22Rv1 (cell line): ENCODE measurements at regions not wholly inside any gene's neighbourhood (a gene's known extent, or its start where the extent isn't known, plus 50 kb on each side); places are given as distances from the start of the nearest gene placed in this dataset.

Experiments
- H3K27ac ChIP-seq: fragments of 450-650 bp; 2 replicates; pipeline ENCODE4 v1.5.1; 2017
- ZFX ChIP-seq: fragments of 450-650 bp; IDR thresholded peaks from 2 replicates; pipeline ENCODE4 v1.6.1; 2017; ENCODE audit warnings: antibody characterized with exemption, borderline replicate concordance
- TF ChIP-seq, protein P1 (sequence below): fragments of 450-650 bp; IDR thresholded peaks from 2 replicates; pipeline ENCODE4 v1.5.1; 2017; ENCODE audit warnings: mild to moderate bottlenecking

DNA sequence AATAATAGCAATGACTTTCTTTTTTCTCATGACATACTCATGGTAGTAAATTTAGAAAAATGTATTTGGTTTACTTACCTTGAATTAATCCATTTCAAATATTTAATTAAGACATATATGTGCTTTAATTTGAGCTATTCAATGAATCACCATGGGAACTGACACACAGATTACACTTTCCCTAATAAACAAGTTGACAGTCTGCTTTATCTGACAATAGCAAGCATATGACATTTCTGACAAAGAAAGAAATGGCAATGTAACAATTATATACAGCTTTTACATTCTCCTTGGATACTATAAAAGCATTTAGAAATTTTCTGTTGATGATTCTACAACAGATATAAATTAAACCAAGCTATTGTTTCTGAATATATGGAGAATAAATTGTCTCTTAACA lies 382.5 kb downstream of the CYLC2 start:
- TF ChIP-seq, protein P1, sequence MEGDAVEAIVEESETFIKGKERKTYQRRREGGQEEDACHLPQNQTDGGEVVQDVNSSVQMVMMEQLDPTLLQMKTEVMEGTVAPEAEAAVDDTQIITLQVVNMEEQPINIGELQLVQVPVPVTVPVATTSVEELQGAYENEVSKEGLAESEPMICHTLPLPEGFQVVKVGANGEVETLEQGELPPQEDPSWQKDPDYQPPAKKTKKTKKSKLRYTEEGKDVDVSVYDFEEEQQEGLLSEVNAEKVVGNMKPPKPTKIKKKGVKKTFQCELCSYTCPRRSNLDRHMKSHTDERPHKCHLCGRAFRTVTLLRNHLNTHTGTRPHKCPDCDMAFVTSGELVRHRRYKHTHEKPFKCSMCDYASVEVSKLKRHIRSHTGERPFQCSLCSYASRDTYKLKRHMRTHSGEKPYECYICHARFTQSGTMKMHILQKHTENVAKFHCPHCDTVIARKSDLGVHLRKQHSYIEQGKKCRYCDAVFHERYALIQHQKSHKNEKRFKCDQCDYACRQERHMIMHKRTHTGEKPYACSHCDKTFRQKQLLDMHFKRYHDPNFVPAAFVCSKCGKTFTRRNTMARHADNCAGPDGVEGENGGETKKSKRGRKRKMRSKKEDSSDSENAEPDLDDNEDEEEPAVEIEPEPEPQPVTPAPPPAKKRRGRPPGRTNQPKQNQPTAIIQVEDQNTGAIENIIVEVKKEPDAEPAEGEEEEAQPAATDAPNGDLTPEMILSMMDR: no peak
- TF ChIP-seq ZFX: no peak
- no peak overlapping the region for H3K27ac ChIP-seq

DNA sequence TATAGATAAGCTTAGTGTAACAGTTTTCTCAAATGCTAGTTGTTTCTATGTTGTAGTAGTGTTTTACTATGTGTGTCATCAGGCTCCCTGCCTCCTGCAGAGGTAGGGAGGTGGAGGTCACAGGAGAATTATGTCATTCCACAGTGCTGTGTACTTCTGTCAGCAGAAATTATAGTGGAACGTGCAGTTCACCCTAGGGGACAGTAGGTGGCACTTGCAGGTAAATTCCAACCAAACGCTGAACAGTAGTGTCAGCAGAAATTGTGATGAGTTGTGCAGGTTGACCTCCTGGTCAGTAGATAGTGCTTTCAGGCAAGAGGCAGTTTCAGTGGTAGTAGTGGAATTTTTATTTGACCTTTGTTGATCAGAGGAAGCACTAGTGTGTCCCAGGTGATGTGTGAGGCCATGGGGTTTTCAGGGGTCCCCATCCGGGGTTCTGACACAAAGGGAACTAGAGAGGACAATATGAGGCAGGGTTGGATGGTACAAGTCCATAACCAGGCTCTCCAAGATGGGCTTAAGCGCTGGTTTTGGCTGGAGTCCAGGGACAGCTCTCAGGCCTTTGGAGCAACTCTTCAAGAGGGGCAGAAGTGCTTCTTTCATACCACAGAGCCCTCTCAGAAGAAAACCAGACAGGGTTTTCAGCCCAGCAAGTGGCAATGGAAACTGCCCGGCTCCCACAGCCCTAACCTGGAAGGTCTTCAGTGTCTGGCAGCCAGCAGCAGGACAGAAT lies 402.9 kb downstream of the CYLC2 start:
- no peak overlapping the region for H3K27ac ChIP-seq
- no peak for TF ChIP-seq ZFX
- TF ChIP-seq, protein P1: peak; percentile 86

DNA sequence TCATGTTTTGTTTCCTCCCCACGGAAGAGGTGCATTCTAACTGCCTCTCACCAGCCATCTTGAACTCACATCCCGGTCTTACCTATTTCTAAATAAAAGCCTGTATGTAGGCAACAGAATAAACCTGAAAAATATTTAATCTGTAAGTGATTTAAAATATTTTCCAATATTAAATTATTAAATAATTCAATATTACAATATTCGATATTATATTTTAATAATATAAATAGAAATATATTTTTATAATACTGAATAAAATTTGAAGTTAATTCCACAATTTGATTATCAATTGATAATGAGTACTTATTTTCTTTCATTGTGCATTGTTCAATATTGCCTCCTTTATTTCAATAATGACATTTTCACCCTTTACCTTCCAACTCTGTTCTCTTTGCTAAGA lies 404.4 kb downstream of the CYLC2 start:
- TF ChIP-seq, protein P1: no peak
- TF ChIP-seq ZFX: no peak

DNA sequence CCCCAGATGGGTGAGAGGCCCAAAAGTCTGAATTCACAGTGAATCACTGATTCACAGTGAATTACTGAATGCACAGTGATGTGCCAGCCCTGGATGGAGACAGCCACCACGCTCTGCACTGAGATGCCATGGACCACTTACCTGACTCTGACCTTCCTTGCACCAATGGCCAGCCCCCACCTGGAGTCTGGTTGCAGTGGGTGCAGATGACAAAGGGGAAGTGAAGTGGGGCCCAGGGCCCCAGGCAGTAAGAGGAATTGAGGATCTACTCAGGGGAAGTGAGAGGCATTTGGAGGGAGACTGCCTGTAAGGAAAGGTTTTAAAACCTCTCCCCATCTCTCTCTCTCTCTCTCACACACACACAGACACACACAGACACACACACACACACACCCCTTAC lies 412.1 kb downstream of the CYLC2 start:
- H3K27ac ChIP-seq: no peak overlapping the region
- TF ChIP-seq ZFX: no peak
- TF ChIP-seq, protein P1: no peak

More for the DNA sequence above, 404.4 kb downstream of the CYLC2 start:
- no peak overlapping the region for H3K27ac ChIP-seq

DNA sequence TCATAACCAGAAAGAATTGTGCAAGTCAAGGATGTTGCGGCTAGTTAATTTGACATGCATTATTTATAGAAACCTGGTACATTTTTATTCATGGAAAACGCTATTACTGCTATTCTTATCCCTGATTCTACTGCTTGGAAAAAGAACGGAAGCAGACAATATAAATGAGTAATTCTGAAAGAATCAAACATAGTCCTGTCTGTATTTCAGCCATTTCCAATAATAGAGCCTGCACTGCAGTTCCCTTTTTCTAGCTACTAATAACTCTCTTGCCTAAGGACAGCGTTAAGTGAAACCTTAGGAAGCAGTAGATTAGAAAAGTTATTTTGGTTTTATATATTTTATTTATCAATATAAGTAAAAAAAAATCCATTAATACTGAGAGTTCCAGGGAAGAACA lies 414.9 kb downstream of the CYLC2 start:
- no peak for TF ChIP-seq ZFX
- TF ChIP-seq, protein P1: no peak
- no peak overlapping the region for H3K27ac ChIP-seq

DNA sequence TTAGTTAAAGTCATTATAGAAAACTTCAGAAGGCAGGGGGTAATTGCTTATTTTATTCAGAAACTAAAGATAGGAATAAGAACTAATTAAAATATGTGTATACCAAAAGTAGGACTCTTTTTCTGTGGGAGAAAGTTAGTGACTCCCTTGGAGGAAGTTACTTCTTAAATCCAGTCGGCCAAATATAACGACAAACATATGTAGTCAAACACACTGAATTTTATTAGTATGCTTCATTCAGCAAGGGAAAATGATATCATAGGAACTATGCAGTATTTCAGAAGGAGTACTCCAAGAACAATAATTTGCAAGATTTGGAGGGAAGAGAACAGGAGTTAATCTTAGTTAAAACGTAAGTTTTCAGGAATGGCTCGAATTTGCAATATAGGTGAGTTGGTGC lies 432.6 kb downstream of the CYLC2 start:
- TF ChIP-seq, protein P1: no peak
- TF ChIP-seq ZFX: no peak
- no peak overlapping the region for H3K27ac ChIP-seq

DNA sequence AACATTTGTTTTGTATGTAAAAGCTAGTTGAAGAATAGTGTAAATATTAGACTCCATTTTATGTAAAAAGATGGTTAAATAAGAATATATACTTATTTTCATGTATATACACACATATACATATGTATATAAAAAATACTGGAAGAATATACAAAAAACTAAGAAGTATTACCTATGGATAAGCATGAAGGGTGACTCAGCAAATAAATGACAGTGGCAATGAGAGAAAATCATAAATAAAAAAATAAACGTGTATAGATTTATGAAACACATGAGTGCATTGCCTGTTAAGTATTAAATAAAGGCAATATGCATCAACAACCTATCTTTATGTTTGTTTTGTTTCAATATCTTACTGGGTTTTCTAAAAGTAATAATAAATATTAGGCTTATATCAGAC lies 435.3 kb downstream of the CYLC2 start:
- TF ChIP-seq, protein P1: no peak
- no peak for TF ChIP-seq ZFX
- H3K27ac ChIP-seq: no peak overlapping the region
